ENCODE measurements at regions not wholly inside any gene's neighbourhood (a gene's known extent, or its start where the extent isn't known, plus 50 kb on each side); places are given as distances from the start of the nearest gene placed in this dataset.
"Not testable (repeated sequence)": the region's sequence is repeated elsewhere in the genome, so short reads cannot be mapped to it uniquely, and the experiment has no call there.

- DNase-seq = no peak
- Mint-ChIP-seq H3K27me3 (ENCODE audit: unreplicated experiment) (no peaks in the 10 kb centered on the region), H3K27ac (ENCODE audit: unreplicated experiment) (no peak overlapping the region), H3K9me3 (ENCODE audit: low read depth, unreplicated experiment) (no peaks in the 10 kb centered on the region), H3K4me3 (ENCODE audit: low read depth, unreplicated experiment) (no peak overlapping the region), H3K36me3 (ENCODE audit: insufficient read depth, unreplicated experiment) (peaks cover 20% of the 10 kb centered on the region), H3K4me1 (ENCODE audit: low read depth, unreplicated experiment) (peaks cover 71% of the 10 kb centered on the region)
- BruUV-seq (replicated peaks) = no TSS peak
- no peak for TF ChIP-seq CTCF (IDR thresholded peaks at IDR 0.05; ENCODE audit: unreplicated experiment)
- CTCF ChIA-PET = no interaction called here
- intact Hi-C loops (cut with micrococcal nuclease; ENCODE audit: unreplicated experiment) = loop anchor here (5.0 kb wide), 1 partner anchor 40 kb away; no protein-coding TSS in a partner anchor
These were observed 63.1 kb upstream of the PRSS23 start for GRCh38 chr11:86737230-86737629.

- CTCF ChIA-PET = no interaction called here
These were observed 63.8 kb upstream of the PRSS23 start for GRCh38 chr11:86736291-86737143.

GRCh38 chr11:86735451-86736290, 63.3 kb upstream of the ME3 start:
- Mint-ChIP-seq H3K27ac (ENCODE audit: unreplicated experiment) (no peak overlapping the region), H3K27me3 (ENCODE audit: unreplicated experiment) (no peaks in the 10 kb centered on the region), H3K9me3 (ENCODE audit: low read depth, unreplicated experiment) (no peaks in the 10 kb centered on the region), H3K4me1 (ENCODE audit: low read depth, unreplicated experiment) (peaks cover 55% of the 10 kb centered on the region), H3K36me3 (ENCODE audit: insufficient read depth, unreplicated experiment) (peaks cover 15% of the 10 kb centered on the region), H3K4me3 (ENCODE audit: low read depth, unreplicated experiment) (no peak overlapping the region)
- no peak for DNase-seq
- no peak for TF ChIP-seq CTCF (IDR thresholded peaks at IDR 0.05; ENCODE audit: unreplicated experiment)
- CTCF ChIA-PET = interaction anchor here (0.5 kb wide), 1 partner anchor 38 kb away, joined by 3 read pairs; no protein-coding TSS in a partner anchor
- BruUV-seq (replicated peaks) = no TSS peak
- intact Hi-C loops (cut with micrococcal nuclease; ENCODE audit: unreplicated experiment) = loop anchor here (5.0 kb wide), 1 partner anchor 38 kb away; no protein-coding TSS in a partner anchor

More at GRCh38 chr11:86736291-86737143, 63.8 kb upstream of the PRSS23 start:
- peaks cover 64% of the 10 kb centered on the region for H3K4me1 Mint-ChIP-seq (ENCODE audit: low read depth, unreplicated experiment)
- DNase-seq = no peak
- no peak overlapping the region for H3K4me3 Mint-ChIP-seq (ENCODE audit: low read depth, unreplicated experiment)
- TF ChIP-seq CTCF (IDR thresholded peaks at IDR 0.05; ENCODE audit: unreplicated experiment) = no peak
- intact Hi-C loops (cut with micrococcal nuclease; ENCODE audit: unreplicated experiment) = loop anchor here (5.0 kb wide), 1 partner anchor 39 kb away; no protein-coding TSS in a partner anchor
- H3K9me3 Mint-ChIP-seq (ENCODE audit: low read depth, unreplicated experiment) = no peaks in the 10 kb centered on the region
- H3K27me3 Mint-ChIP-seq (ENCODE audit: unreplicated experiment) = no peaks in the 10 kb centered on the region
- peaks cover 19% of the 10 kb centered on the region for H3K36me3 Mint-ChIP-seq (ENCODE audit: insufficient read depth, unreplicated experiment)
- no peak overlapping the region for H3K27ac Mint-ChIP-seq (ENCODE audit: unreplicated experiment)
- BruUV-seq (replicated peaks) = no TSS peak

- BruUV-seq (replicated peaks); H3K4me3 Mint-ChIP-seq (ENCODE audit: low read depth, unreplicated experiment); H3K27me3 Mint-ChIP-seq (ENCODE audit: unreplicated experiment); H3K36me3 Mint-ChIP-seq (ENCODE audit: insufficient read depth, unreplicated experiment); DNase-seq; CTCF ChIA-PET; H3K9me3 Mint-ChIP-seq (ENCODE audit: low read depth, unreplicated experiment); intact Hi-C loops (cut with micrococcal nuclease; ENCODE audit: unreplicated experiment); H3K27ac Mint-ChIP-seq (ENCODE audit: unreplicated experiment): not testable (repeated sequence)
- H3K4me1 Mint-ChIP-seq (ENCODE audit: low read depth, unreplicated experiment) = peaks cover 26% of the 10 kb centered on the region
These were observed 60.3 kb upstream of the ME3 start for GRCh38 chr11:86732739-86733138.

- BruUV-seq (replicated peaks); intact Hi-C loops (cut with micrococcal nuclease; ENCODE audit: unreplicated experiment); DNase-seq; H3K27me3 Mint-ChIP-seq (ENCODE audit: unreplicated experiment); H3K9me3 Mint-ChIP-seq (ENCODE audit: low read depth, unreplicated experiment); CTCF ChIA-PET; H3K4me3 Mint-ChIP-seq (ENCODE audit: low read depth, unreplicated experiment); H3K36me3 Mint-ChIP-seq (ENCODE audit: insufficient read depth, unreplicated experiment); H3K27ac Mint-ChIP-seq (ENCODE audit: unreplicated experiment): not testable (repeated sequence)
- peaks cover 21% of the 10 kb centered on the region for H3K4me1 Mint-ChIP-seq (ENCODE audit: low read depth, unreplicated experiment)
These were observed 59.9 kb upstream of the ME3 start for GRCh38 chr11:86732286-86732685.

GRCh38 chr11:86729576-86729975, 57.2 kb upstream of the ME3 start:
- CTCF ChIA-PET; intact Hi-C loops (cut with micrococcal nuclease; ENCODE audit: unreplicated experiment); H3K4me3 Mint-ChIP-seq (ENCODE audit: low read depth, unreplicated experiment); H3K27me3 Mint-ChIP-seq (ENCODE audit: unreplicated experiment); H3K36me3 Mint-ChIP-seq (ENCODE audit: insufficient read depth, unreplicated experiment); H3K27ac Mint-ChIP-seq (ENCODE audit: unreplicated experiment); DNase-seq; BruUV-seq (replicated peaks); H3K9me3 Mint-ChIP-seq (ENCODE audit: low read depth, unreplicated experiment): not testable (repeated sequence)
- H3K4me1 Mint-ChIP-seq (ENCODE audit: low read depth, unreplicated experiment) = peaks cover 11% of the 10 kb centered on the region

All from Calu3 (cell line).